ENCODE measurements at regions not wholly inside any gene's neighbourhood (a gene's known extent, or its start where the extent isn't known, plus 50 kb on each side); places are given as distances from the start of the nearest gene placed in this dataset.

- Histone ChIP-seq H2BK20ac (ENCODE audit: low read depth, low read length, poor library complexity, severe bottlenecking) (no peak overlapping the region), H2BK15ac (ENCODE audit: low read depth, low read length) (no peak overlapping the region), H3K79me1 (ENCODE audit: insufficient read depth, low read depth, low read length, poor library complexity, severe bottlenecking) (peaks cover 6% of the 10 kb centered on the region), H3K4ac (ENCODE audit: low read depth, low read length) (no peak overlapping the region), H3K18ac (ENCODE audit: insufficient read length, low read depth, low read length) (no peak overlapping the region), H3K14ac (ENCODE audit: insufficient read depth, low read length) (no peak overlapping the region), H2BK5ac (ENCODE audit: insufficient read length, low read length) (no peak overlapping the region), H3K4me1 (ENCODE audit: insufficient read depth, low read length) (peaks cover 5% of the 10 kb centered on the region), H3K27ac (ENCODE audit: insufficient read length, low read depth, low read length) (no peak overlapping the region), H3T11ph (ENCODE audit: low read length) (no peak overlapping the region), H3K23ac (ENCODE audit: insufficient read length, low read depth, low read length) (no peak overlapping the region), H2BK120ac (ENCODE audit: low read depth, low read length, poor library complexity, severe bottlenecking) (no peak overlapping the region), H3K27me3 (ENCODE audit: insufficient read depth, low read length) (no peaks in the 10 kb centered on the region), H4K91ac (ENCODE audit: insufficient read length, low read depth, low read length) (no peak overlapping the region), H2BK12ac (ENCODE audit: insufficient read length, low read depth, low read length) (no peak overlapping the region), H3K23me2 (ENCODE audit: insufficient read length, low read depth, low read length, poor library complexity, severe bottlenecking) (no peaks in the 10 kb centered on the region), H3K56ac (ENCODE audit: insufficient read length, low read depth, low read length) (no peak overlapping the region), H3K79me2 (ENCODE audit: insufficient read depth, low read length) (peaks cover 3% of the 10 kb centered on the region; the same call in 1 of the 2 replicates), H3K9ac (ENCODE audit: extremely low read depth, insufficient read length, low read length) (no peak overlapping the region), H2AK5ac (ENCODE audit: insufficient read length, low read length) (no peak overlapping the region), H2AFZ (ENCODE audit: low read length) (no peak overlapping the region), H4K20me1 (ENCODE audit: control insufficient read depth, insufficient read depth, insufficient read length) (no peaks in the 10 kb centered on the region), H4K8ac (replicated peaks; ENCODE audit: insufficient read length, low read depth, low read length) (no peak overlapping the region), H3K9me3 (ENCODE audit: control insufficient read depth, low read depth, low read length) (no peaks in the 10 kb centered on the region), H4K5ac (ENCODE audit: insufficient read length, low read depth, low read length) (no peak overlapping the region), H3K4me2 (ENCODE audit: insufficient read depth, insufficient read length, low read length) (no peak overlapping the region)
- H3K4me1 Mint-ChIP-seq = peaks cover 39 to 44% of the 10 kb centered on the region in 2 experiments
- DNase-seq = no peak
- H3K9me3 Mint-ChIP-seq = peaks cover 0 to 2% of the 10 kb centered on the region in 2 experiments; a peak in 1 of 5 replicates
- no peak overlapping the region for H3K4me3 Mint-ChIP-seq
- WGBS (ENCODE audit: extremely low coverage, insufficient read length, low lambda C conversion rate) = no CpG with 5 or more reads among the region's 1 CpG
- no peak for TF ChIP-seq CTCF (conservative IDR thresholded peaks at IDR 0.05)
- H3K27ac Mint-ChIP-seq = no peak overlapping the region
- H3K27me3 Mint-ChIP-seq (ENCODE audit: low read depth) = no peaks in the 10 kb centered on the region
- peaks cover 5 to 10% (median 7%) of the 10 kb centered on the region in 3 experiments for H3K36me3 Mint-ChIP-seq (ENCODE audit: insufficient read depth in 1 of 3, low read depth in 3 of 3)
These were observed 84.0 kb downstream of the ELAPOR2 start for GRCh38 chr7:86975449-86975848.

All from H9 (cell line).